ENCODE measurements at regions not wholly inside any gene's neighbourhood (a gene's known extent, or its start where the extent isn't known, plus 50 kb on each side); places are given as distances from the start of the nearest gene placed in this dataset.
A peak's percentile ranks its signal among the peaks of the same experiment; 100 is the strongest.

DNA sequence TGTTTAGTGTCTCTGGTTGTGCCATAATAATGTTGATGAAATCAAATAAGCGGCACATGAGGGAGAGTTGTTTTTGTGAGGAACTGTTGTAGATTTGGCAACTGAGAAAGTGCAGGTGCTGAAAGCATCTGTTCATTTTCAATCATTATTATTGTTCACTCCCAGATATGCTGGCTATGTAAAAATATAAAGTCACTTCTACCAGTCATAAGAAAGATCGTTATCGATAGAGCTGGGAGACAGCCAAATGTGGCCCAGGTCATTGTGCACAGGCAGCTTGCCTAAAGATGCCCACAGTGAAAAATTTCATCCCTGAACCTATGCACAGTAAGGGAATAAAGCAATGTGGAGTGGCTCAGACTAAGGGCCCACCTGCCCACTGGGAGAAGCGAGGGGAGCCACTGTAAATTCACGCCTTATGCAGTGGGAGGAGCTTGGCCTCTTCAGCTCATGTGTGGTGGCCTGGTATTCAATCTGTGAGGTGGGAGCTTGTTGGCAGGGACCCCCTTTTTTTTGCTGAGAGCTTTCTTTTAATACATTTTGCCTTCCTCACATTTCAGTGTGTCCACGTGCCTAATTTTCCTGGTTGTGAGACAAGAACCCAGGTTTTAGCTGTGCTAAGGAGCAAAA lies 1490.8 kb upstream of the TMEM132C start:
- H3K4me3 ChIP-seq (ENCODE audit: low read depth, low read length): no peak overlapping the region
- no peaks in the 10 kb centered on the region for H3K27me3 ChIP-seq (ENCODE audit: control insufficient read depth, insufficient read depth, low read length)
- TF ChIP-seq, protein P1, sequence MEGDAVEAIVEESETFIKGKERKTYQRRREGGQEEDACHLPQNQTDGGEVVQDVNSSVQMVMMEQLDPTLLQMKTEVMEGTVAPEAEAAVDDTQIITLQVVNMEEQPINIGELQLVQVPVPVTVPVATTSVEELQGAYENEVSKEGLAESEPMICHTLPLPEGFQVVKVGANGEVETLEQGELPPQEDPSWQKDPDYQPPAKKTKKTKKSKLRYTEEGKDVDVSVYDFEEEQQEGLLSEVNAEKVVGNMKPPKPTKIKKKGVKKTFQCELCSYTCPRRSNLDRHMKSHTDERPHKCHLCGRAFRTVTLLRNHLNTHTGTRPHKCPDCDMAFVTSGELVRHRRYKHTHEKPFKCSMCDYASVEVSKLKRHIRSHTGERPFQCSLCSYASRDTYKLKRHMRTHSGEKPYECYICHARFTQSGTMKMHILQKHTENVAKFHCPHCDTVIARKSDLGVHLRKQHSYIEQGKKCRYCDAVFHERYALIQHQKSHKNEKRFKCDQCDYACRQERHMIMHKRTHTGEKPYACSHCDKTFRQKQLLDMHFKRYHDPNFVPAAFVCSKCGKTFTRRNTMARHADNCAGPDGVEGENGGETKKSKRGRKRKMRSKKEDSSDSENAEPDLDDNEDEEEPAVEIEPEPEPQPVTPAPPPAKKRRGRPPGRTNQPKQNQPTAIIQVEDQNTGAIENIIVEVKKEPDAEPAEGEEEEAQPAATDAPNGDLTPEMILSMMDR (IDR thresholded peaks at IDR 0.05; ENCODE audit: insufficient read depth, low read depth, low read length): no peak
- H3K36me3 ChIP-seq (ENCODE audit: control insufficient read depth, insufficient read depth, low read length): no peaks in the 10 kb centered on the region
- POLR2A ChIA-PET: no interaction called here
- CTCF ChIA-PET: interaction anchor here (0.9 kb wide), 1 partner anchor 29 kb away, joined by 3 read pairs; no protein-coding TSS in a partner anchor
- no peak for DNase-seq (ENCODE audit: low read depth)

DNA sequence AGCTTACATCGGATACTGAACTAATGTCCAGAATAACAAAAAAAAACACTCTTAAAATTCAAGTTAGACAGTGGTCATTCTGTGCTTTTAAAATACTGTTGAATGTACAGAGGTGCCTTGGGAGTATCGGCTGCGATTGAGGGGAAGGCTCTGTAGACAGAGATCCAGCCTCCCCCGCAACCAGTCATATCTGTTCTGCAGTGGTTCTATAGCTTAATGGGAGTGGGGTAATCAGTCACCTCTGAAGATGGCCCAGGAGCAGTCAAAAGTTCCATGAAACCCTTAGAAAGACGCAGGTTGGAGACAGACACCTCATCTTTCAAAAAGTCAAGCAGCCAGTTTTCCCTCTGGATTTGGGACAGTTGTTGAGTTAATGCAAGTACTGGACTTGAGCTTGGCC lies 1486.6 kb upstream of the TMEM132C start:
- Histone ChIP-seq H3K27me3 (ENCODE audit: control insufficient read depth, insufficient read depth, low read length) (no peaks in the 10 kb centered on the region), H3K4me3 (ENCODE audit: low read depth, low read length) (no peak overlapping the region), H3K36me3 (ENCODE audit: control insufficient read depth, insufficient read depth, low read length) (no peaks in the 10 kb centered on the region)
- ChIA-PET POLR2A (no interaction called here), CTCF (no interaction called here)
- no peak for DNase-seq (ENCODE audit: low read depth)
- TF ChIP-seq, protein P1 (IDR thresholded peaks at IDR 0.05; ENCODE audit: insufficient read depth, low read depth, low read length): no peak

DNA sequence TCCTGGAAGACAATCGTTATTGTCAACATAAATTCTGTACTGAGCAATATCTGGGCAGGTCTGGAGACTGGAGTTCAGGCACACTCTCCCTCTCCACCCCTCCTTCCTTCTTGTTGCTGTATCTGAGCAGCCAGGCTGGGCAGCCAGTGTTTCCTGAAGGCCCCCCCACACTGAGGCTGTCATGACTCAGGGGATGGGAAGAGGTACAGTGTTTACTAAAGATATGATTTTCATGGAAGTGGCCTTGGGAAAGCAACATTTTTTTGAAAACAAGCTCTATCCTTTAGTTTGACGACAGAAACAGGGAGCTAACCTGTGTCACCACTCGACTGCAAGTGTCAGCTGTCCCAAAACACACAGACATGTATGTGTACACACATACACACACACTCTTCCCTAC lies 1485.4 kb upstream of the TMEM132C start:
- Histone ChIP-seq H3K36me3 (ENCODE audit: control insufficient read depth, insufficient read depth, low read length) (no peaks in the 10 kb centered on the region), H3K27me3 (ENCODE audit: control insufficient read depth, insufficient read depth, low read length) (no peaks in the 10 kb centered on the region), H3K4me3 (ENCODE audit: low read depth, low read length) (no peak overlapping the region)
- TF ChIP-seq, protein P1 (IDR thresholded peaks at IDR 0.05; ENCODE audit: insufficient read depth, low read depth, low read length): no peak
- ChIA-PET CTCF (no interaction called here), POLR2A (no interaction called here)
- DNase-seq (ENCODE audit: low read depth): no peak

DNA sequence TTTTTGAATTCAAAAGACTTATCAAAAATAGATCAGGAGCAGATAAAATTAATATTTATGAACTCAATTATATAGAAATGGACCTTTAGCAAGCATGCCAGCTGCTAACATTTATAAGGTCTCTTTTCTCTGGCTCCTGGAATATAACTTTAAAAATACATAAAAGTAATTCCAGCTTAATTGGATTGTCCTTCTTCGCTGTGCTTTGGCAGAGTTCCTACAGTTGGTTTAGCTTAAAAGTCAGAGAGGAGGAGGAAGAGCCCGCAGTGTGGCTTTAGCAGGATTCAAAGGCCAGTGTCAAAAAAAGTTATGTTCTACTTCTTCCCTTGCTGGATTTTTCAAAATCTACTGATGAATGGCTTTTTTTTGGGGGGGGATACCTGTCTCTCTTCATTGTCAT lies 1484.9 kb upstream of the TMEM132C start:
- DNase-seq (ENCODE audit: low read depth): no peak
- H3K36me3 ChIP-seq (ENCODE audit: control insufficient read depth, insufficient read depth, low read length): no peaks in the 10 kb centered on the region
- POLR2A ChIA-PET: no interaction called here
- CTCF ChIA-PET: no interaction called here
- H3K27me3 ChIP-seq (ENCODE audit: control insufficient read depth, insufficient read depth, low read length): no peaks in the 10 kb centered on the region
- TF ChIP-seq, protein P1 (IDR thresholded peaks at IDR 0.05; ENCODE audit: insufficient read depth, low read depth, low read length): no peak
- H3K4me3 ChIP-seq (ENCODE audit: low read depth, low read length): no peak overlapping the region

DNA sequence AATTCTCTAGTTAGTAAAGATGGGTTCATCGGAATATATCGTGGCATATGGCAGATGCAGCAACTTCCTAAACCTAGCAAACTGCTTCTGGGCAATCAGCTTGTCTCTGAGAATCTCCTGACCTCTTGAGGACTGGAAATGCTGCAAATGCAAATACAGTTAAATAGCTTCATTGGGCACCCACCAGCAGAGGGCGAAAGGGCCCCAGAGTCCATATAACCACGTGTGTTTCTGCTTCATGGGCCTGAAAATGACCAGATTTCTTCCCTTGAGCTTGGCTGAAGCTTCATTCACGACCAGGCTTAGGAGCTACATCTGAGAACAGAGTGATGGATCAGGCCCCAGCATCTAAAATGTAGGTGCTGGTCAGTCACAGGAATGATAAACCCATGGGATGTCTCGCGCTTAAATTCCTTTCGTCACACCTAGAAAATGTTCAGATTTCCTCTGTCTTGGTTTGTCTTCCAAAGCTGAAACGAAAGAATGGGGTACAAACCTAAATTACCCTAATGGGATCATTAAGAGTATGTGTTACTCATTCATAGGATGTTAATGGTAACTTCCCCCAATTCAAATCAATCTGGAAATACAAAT lies 1482.5 kb upstream of the TMEM132C start:
- no peak for DNase-seq (ENCODE audit: low read depth)
- no peaks in the 10 kb centered on the region for H3K36me3 ChIP-seq (ENCODE audit: control insufficient read depth, insufficient read depth, low read length)
- TF ChIP-seq, protein P1 (IDR thresholded peaks at IDR 0.05; ENCODE audit: insufficient read depth, low read depth, low read length): peak; percentile 50
- ChIA-PET POLR2A (no interaction called here), CTCF (interaction anchor here (0.6 to 1.3 kb wide), 6 partner anchors 9 to 597 kb away, joined by 3 to 6 read pairs (median 4); no protein-coding TSS in a partner anchor)
- H3K4me3 ChIP-seq (ENCODE audit: low read depth, low read length): no peak overlapping the region
- no peaks in the 10 kb centered on the region for H3K27me3 ChIP-seq (ENCODE audit: control insufficient read depth, insufficient read depth, low read length)
